GM12872 (cell line): ENCODE measurements at regions not wholly inside any gene's neighbourhood (a gene's known extent, or its start where the extent isn't known, plus 50 kb on each side); places are given as distances from the start of the nearest gene placed in this dataset.

Experiments
- CTCF ChIP-seq: IDR thresholded peaks from 3 replicates; pipeline ENCODE4 v1.5.1; 2011; ENCODE audit warnings: low read depth, mild to moderate bottlenecking, low read length, moderate library complexity; ENCODE audit not compliant: insufficient read depth

- no peak for TF ChIP-seq CTCF
Observed at GRCh38 chr3:168285506-168285905, 189.8 kb upstream of the GOLIM4 start.

DNA sequence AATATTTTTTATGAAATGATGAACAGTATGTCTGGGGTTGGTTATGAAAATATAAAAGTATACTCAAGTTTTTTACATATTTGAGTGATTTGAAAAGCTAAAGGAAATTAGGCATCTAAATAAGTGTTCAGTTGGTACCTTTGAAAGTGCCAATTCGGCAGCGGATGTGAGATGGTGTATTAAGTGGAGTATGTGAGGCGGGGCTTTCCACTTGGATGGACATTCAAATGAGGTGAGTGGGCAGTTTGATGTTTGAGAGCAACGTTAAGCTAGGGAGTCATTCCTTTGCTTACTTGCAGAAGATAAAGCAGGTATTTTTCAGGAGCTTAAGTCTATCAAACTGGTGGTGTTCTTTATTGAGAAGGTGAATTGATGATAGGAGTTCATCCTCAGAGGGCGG, 189.0 kb upstream of the GOLIM4 start:
- no peak for TF ChIP-seq CTCF

GRCh38 chr3:168275662-168276061, 179.9 kb upstream of the GOLIM4 start:
- TF ChIP-seq CTCF = no peak

- peak; percentile 25; the same call in 1 of the 3 replicates for TF ChIP-seq CTCF
Observed at GRCh38 chr3:168273917-168274316, 178.2 kb upstream of the GOLIM4 start.

DNA sequence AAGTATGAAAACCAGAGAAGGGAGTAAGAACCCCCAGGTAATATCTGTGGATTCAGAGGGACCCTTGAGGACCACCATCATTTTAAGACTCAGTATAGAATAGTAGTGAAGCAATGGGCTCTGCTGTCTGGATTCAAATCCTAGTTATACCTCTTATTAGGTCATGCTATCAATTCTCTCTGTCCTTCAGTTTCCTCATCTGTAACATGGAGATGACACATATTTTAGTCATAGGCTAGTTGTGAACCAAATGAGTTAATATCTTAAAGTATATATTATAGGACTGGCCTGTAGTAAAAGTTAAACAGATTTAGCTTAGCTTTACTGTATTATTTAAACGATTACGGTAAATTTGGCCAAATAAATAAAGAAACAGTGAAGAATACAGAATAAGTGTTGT, 177.3 kb upstream of the GOLIM4 start:
- TF ChIP-seq CTCF = no peak

DNA sequence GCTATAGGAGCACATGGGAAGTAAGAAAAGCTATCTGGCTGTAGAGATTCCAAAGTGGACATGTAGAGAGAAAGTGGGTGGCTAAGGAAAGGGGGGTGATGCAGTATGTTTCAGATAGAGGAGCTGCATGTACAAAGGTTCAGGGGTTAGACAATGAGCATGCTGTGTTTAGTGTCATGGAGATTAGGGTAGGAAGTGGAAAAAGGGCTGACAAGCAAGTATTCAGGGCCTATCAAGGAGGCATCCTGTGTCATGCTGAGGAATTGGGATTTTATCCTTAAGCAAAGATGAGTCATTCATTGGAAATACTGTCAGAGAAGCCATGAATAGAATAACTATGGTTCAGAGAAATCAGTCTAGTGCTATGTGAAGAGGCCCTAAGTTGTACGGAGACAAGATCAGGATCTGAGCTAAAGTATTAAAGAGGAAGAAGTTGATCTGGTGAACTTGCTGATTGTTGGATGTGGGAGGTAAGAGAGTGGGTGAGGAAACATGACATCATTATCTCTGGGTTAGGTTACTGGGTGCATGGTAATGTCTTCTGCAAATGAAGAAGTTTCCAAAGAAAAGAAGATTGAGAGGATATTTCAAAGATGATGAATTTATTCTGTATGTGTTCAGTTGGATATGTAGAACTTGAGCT, 176.7 kb upstream of the GOLIM4 start:
- TF ChIP-seq CTCF = no peak

DNA sequence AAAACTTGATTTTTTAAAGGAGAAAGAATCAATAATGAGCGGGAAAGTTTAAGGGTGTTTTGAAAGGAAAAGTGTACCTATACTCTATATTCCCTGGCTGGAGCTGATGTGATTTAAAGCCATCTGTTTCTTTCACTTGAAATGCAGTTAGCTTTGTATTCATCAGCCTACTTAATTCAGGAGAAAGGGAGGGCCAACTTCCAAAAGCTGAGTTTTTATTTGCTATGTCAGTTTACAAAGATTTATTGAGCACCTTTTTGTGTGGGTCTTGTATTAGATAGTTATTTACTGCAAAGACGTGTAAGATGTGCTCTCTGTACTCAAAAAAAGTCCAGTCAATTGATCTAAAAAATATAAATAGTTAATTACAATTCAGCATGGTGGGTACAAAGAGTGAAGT, 176.2 kb upstream of the GOLIM4 start:
- TF ChIP-seq CTCF = no peak

GRCh38 chr3:168269001-168269400, 173.3 kb upstream of the GOLIM4 start:
- TF ChIP-seq CTCF = no peak
